ENCODE measurements at regions not wholly inside any gene's neighbourhood (a gene's known extent, or its start where the extent isn't known, plus 50 kb on each side); places are given as distances from the start of the nearest gene placed in this dataset.

DNA sequence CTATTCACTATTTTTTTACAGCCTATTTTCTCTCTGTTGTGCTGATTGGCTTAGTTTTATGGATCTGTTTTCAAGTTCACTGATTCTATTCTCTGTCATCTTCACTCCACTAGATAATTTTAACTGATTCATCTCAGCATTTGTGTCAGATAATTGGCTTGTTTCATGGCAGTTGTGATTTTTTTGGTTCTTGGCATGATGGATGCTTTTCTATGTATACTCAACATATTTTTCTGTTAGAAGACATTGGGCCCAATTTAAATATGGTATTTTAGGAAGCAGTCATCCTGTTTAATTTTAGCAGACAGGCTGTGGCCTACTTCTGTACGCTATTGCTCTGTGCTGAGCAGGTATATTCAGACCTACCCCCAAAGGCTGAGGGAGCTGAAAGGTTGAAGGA lies 1865.3 kb upstream of the ACO1 start:
- TF ChIP-seq, protein P1, sequence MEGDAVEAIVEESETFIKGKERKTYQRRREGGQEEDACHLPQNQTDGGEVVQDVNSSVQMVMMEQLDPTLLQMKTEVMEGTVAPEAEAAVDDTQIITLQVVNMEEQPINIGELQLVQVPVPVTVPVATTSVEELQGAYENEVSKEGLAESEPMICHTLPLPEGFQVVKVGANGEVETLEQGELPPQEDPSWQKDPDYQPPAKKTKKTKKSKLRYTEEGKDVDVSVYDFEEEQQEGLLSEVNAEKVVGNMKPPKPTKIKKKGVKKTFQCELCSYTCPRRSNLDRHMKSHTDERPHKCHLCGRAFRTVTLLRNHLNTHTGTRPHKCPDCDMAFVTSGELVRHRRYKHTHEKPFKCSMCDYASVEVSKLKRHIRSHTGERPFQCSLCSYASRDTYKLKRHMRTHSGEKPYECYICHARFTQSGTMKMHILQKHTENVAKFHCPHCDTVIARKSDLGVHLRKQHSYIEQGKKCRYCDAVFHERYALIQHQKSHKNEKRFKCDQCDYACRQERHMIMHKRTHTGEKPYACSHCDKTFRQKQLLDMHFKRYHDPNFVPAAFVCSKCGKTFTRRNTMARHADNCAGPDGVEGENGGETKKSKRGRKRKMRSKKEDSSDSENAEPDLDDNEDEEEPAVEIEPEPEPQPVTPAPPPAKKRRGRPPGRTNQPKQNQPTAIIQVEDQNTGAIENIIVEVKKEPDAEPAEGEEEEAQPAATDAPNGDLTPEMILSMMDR (IDR thresholded peaks at IDR 0.05), result no peak
- TF ChIP-seq POLR2A (IDR thresholded peaks at IDR 0.05), result no peak
- no peak overlapping the region for H3K4me3 ChIP-seq (ENCODE audit: low read depth, poor library complexity, severe bottlenecking)
- whole genome bisulfite sequencing, 2 donors, result 89 to 90% methylated on average over 1 of the region's 1 CpG
- intact Hi-C loops (cut with DNase I; ENCODE audit: low total_unique reads), result no loop called here
- DNase-seq (ENCODE audit: low spot score in 2 of 2), result no peak

DNA sequence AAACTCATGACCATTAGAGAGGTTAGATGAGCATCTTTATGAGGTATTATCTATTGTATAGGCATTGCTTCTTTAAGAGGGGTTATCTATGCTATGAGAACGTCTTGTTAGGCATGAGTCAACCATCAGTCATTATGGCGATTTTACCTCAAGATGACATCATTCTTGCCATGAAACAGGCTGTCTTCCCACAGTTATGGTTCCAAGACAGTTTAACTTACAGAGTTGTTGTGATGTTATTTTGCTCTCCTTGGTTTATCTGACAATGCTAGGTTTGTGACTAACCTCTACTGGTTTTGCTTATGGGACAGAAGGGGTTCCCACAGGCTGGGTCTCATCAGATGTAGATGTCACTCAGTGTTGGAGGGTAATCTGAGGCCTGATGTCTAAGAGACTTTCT lies 1864.7 kb upstream of the ACO1 start:
- DNase-seq (ENCODE audit: low spot score in 2 of 2), result no peak
- intact Hi-C loops (cut with DNase I; ENCODE audit: low total_unique reads), result no loop called here
- TF ChIP-seq, protein P1 (IDR thresholded peaks at IDR 0.05), result no peak
- no peak for TF ChIP-seq POLR2A (IDR thresholded peaks at IDR 0.05)
- no peak overlapping the region for H3K4me3 ChIP-seq (ENCODE audit: low read depth, poor library complexity, severe bottlenecking)
- 61 to 70% methylated on average over 2 of the region's 2 CpGs for WGBS, 2 donors

DNA sequence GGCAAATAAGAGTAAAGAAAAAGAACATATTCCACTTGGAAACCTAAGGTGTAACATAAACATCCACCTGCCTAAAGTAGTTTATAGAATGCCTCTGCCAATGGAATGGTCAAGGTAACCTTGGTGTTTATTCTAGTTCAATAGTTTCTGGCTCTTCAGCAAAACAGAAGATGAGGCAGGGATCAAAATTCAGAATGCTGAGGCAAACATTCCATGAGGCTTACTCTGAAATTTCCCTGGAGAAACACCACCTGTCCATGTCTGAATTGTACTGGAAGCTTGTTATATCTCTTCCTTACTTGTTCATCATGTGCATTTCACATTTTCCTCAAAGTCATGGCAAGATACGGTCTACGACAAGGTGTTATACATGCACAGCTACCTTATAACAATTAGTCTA lies 1862.4 kb upstream of the ACO1 start:
- no peak for DNase-seq (ENCODE audit: low spot score in 2 of 2)
- intact Hi-C loops (cut with DNase I; ENCODE audit: low total_unique reads), result no loop called here
- TF ChIP-seq POLR2A (IDR thresholded peaks at IDR 0.05), result no peak
- TF ChIP-seq, protein P1 (IDR thresholded peaks at IDR 0.05), result no peak
- no peak overlapping the region for H3K4me3 ChIP-seq (ENCODE audit: low read depth, poor library complexity, severe bottlenecking)
- WGBS, 2 donors, result 97 to 100% methylated on average over 2 of the region's 2 CpGs

DNA sequence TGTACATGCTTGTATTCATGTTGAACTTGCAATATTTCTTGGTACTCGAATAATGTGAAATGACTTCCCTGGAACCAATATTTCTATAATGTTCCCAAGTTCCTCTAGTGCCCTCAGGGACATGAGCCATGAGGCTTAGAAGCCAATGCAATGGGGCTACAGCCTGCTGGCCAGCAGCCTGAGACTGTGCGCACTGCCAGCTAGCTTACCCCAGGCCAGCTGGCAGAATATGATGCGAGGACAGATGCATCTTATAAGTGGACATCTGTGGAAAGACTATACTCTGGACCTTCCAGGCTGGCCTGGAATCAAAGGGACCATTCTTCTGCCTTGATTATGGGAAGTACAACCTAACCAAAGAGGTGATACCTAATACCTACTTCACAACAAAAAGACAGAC lies 1862.0 kb upstream of the ACO1 start:
- 63 to 73% methylated on average over 3 of the region's 3 CpGs for WGBS, 2 donors

DNA sequence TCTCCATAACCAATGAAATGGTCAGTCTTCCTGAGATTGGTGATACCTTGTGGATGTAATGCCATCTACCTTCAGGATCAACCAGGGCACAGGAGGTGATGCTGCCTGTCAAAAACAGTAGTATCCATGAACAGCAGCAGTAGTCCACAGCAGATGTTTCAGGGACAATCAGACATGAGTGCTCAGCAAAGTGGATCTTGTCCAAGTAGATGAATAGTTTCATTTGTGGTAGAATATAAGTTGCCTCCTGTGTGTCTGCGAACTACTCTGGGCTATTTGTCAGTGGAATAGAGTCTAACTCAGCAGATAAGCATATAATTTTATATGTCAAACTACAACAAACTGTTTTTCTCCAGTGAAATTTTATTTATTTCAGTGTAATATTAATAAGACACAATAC lies 1860.1 kb upstream of the ACO1 start:
- 68 to 76% methylated on average over 1 of the region's 1 CpG for WGBS, 2 donors

More for the DNA sequence above, 1862.0 kb upstream of the ACO1 start:
- H3K4me3 ChIP-seq (ENCODE audit: low read depth, poor library complexity, severe bottlenecking), result no peak overlapping the region
- TF ChIP-seq, protein P1 (IDR thresholded peaks at IDR 0.05), result no peak
- no peak for TF ChIP-seq POLR2A (IDR thresholded peaks at IDR 0.05)
- intact Hi-C loops (cut with DNase I; ENCODE audit: low total_unique reads), result no loop called here
- DNase-seq (ENCODE audit: low spot score in 2 of 2), result no peak

DNA sequence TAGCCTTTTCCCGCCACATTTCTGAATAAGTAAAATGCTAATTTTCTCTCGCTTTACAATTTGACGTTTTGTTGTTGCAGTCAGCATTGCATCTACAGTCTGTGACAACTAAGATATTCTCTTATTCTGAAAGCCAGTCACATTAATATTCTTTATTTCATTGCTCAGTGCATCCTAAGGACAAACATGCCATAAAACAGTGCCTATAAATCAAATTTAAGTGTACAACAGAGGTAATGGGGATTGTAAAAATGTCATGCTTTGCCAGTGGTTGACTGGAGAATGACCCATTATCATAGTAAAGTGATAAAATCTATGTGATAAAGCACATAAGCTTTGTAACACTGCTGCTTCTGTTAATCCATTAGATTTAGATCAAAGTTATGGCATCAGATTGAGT lies 1850.0 kb upstream of the ACO1 start:
- 87 to 92% methylated on average over 3 of the region's 3 CpGs for WGBS, 2 donors
- no peak overlapping the region for H3K4me3 ChIP-seq (ENCODE audit: low read depth, poor library complexity, severe bottlenecking)
- no peak for DNase-seq (ENCODE audit: low spot score in 2 of 2)
- intact Hi-C loops (cut with DNase I; ENCODE audit: low total_unique reads), result no loop called here
- TF ChIP-seq, protein P1 (IDR thresholded peaks at IDR 0.05), result no peak
- TF ChIP-seq POLR2A (IDR thresholded peaks at IDR 0.05), result no peak

More for the DNA sequence above, 1860.1 kb upstream of the ACO1 start:
- intact Hi-C loops (cut with DNase I; ENCODE audit: low total_unique reads), result no loop called here
- DNase-seq (ENCODE audit: low spot score in 2 of 2), result no peak
- no peak overlapping the region for H3K4me3 ChIP-seq (ENCODE audit: low read depth, poor library complexity, severe bottlenecking)
- TF ChIP-seq, protein P1 (IDR thresholded peaks at IDR 0.05), result no peak
- TF ChIP-seq POLR2A (IDR thresholded peaks at IDR 0.05), result no peak

Data from lower leg skin (tissue), 4 donors.